ENCODE measurements at regions not wholly inside any gene's neighbourhood (a gene's known extent, or its start where the extent isn't known, plus 50 kb on each side); places are given as distances from the start of the nearest gene placed in this dataset.

- DNase-seq (ENCODE audit: insufficient read length, low spot score) (no peak), FAIRE-seq (no peak)
- TF ChIP-seq PAX5 (IDR thresholded peaks at IDR 0.05; ENCODE audit: insufficient read depth, low read length, severe bottlenecking) (no peak), POLR2A (IDR thresholded peaks at IDR 0.05; ENCODE audit: low read depth, low read length) (no peak), POLR2AphosphoS5 (IDR thresholded peaks at IDR 0.05; ENCODE audit: low read depth, low read length) (no peak), SPI1 (IDR thresholded peaks at IDR 0.05; ENCODE audit: low read depth, low read length) (no peak), TAF1 (IDR thresholded peaks at IDR 0.05; ENCODE audit: low read depth, low read length) (no peak)
These were observed 109.6 kb upstream of the ACTBL2 start for GRCh38 chr5:57592236-57592635.

GRCh38 chr5:57586649-57587048 is 104.0 kb upstream of the ACTBL2 start:
- FAIRE-seq (no peak), DNase-seq (ENCODE audit: insufficient read length, low spot score) (no peak)
- no peak for TF ChIP-seq POLR2A (IDR thresholded peaks at IDR 0.05; ENCODE audit: low read depth, low read length)
- TF ChIP-seq PAX5 (IDR thresholded peaks at IDR 0.05; ENCODE audit: insufficient read depth, low read length, severe bottlenecking), result no peak
- no peak for TF ChIP-seq POLR2AphosphoS5 (IDR thresholded peaks at IDR 0.05; ENCODE audit: low read depth, low read length)
- no peak for TF ChIP-seq TAF1 (IDR thresholded peaks at IDR 0.05; ENCODE audit: low read depth, low read length)
- TF ChIP-seq POU2F2 (IDR thresholded peaks at IDR 0.05; ENCODE audit: low read depth, low read length), result no peak
- TF ChIP-seq SPI1 (IDR thresholded peaks at IDR 0.05; ENCODE audit: low read depth, low read length), result no peak

- TF ChIP-seq TAF1 (IDR thresholded peaks at IDR 0.05; ENCODE audit: low read depth, low read length), result no peak
- TF ChIP-seq POLR2A (IDR thresholded peaks at IDR 0.05; ENCODE audit: low read depth, low read length), result no peak
- no peak for TF ChIP-seq PAX5 (IDR thresholded peaks at IDR 0.05; ENCODE audit: insufficient read depth, low read length, severe bottlenecking)
- no peak for TF ChIP-seq SPI1 (IDR thresholded peaks at IDR 0.05; ENCODE audit: low read depth, low read length)
- DNase-seq (ENCODE audit: insufficient read length, low spot score), result no peak
- FAIRE-seq, result no peak
These were observed 100.0 kb upstream of the ACTBL2 start for GRCh38 chr5:57582578-57583070.

GRCh38 chr5:57581772-57582171 is 99.2 kb upstream of the ACTBL2 start:
- FAIRE-seq (no peak), DNase-seq (ENCODE audit: insufficient read length, low spot score) (no peak)
- TF ChIP-seq PAX5 (IDR thresholded peaks at IDR 0.05; ENCODE audit: insufficient read depth, low read length, severe bottlenecking) (no peak), POLR2AphosphoS5 (IDR thresholded peaks at IDR 0.05; ENCODE audit: low read depth, low read length) (no peak), POU2F2 (IDR thresholded peaks at IDR 0.05; ENCODE audit: low read depth, low read length) (no peak), TAF1 (IDR thresholded peaks at IDR 0.05; ENCODE audit: low read depth, low read length) (no peak), POLR2A (IDR thresholded peaks at IDR 0.05; ENCODE audit: low read depth, low read length) (no peak), SPI1 (IDR thresholded peaks at IDR 0.05; ENCODE audit: low read depth, low read length) (no peak)

- no peak for DNase-seq (ENCODE audit: insufficient read length, low spot score)
- no peak for FAIRE-seq
- TF ChIP-seq POLR2A (IDR thresholded peaks at IDR 0.05; ENCODE audit: low read depth, low read length) (no peak), TAF1 (IDR thresholded peaks at IDR 0.05; ENCODE audit: low read depth, low read length) (no peak), POLR2AphosphoS5 (IDR thresholded peaks at IDR 0.05; ENCODE audit: low read depth, low read length) (no peak), POU2F2 (IDR thresholded peaks at IDR 0.05; ENCODE audit: low read depth, low read length) (no peak), PAX5 (IDR thresholded peaks at IDR 0.05; ENCODE audit: insufficient read depth, low read length, severe bottlenecking) (no peak), SPI1 (IDR thresholded peaks at IDR 0.05; ENCODE audit: low read depth, low read length) (no peak)
These were observed 98.6 kb upstream of the ACTBL2 start for GRCh38 chr5:57581222-57581621.

GRCh38 chr5:57577432-57578175 is 95.0 kb upstream of the ACTBL2 start:
- DNase-seq (ENCODE audit: insufficient read length, low spot score) (no peak), FAIRE-seq (no peak)
- TF ChIP-seq SPI1 (IDR thresholded peaks at IDR 0.05; ENCODE audit: low read depth, low read length) (peak; percentile 52), POLR2A (IDR thresholded peaks at IDR 0.05; ENCODE audit: low read depth, low read length) (no peak)

- TF ChIP-seq SPI1 (IDR thresholded peaks at IDR 0.05; ENCODE audit: low read depth, low read length), result no peak
- FAIRE-seq (no peak), DNase-seq (ENCODE audit: insufficient read length, low spot score) (no peak)
These were observed 93.7 kb upstream of the ACTBL2 start for GRCh38 chr5:57576317-57576716.

GRCh38 chr5:57575839-57576238 is 93.2 kb upstream of the ACTBL2 start:
- DNase-seq (ENCODE audit: insufficient read length, low spot score) (no peak), FAIRE-seq (no peak)
- TF ChIP-seq POLR2A (IDR thresholded peaks at IDR 0.05; ENCODE audit: low read depth, low read length) (no peak), POLR2AphosphoS5 (IDR thresholded peaks at IDR 0.05; ENCODE audit: low read depth, low read length) (no peak), POU2F2 (IDR thresholded peaks at IDR 0.05; ENCODE audit: low read depth, low read length) (no peak), TAF1 (IDR thresholded peaks at IDR 0.05; ENCODE audit: low read depth, low read length) (no peak), PAX5 (IDR thresholded peaks at IDR 0.05; ENCODE audit: insufficient read depth, low read length, severe bottlenecking) (no peak), SPI1 (IDR thresholded peaks at IDR 0.05; ENCODE audit: low read depth, low read length) (no peak)

- TF ChIP-seq POLR2A (IDR thresholded peaks at IDR 0.05; ENCODE audit: low read depth, low read length) (no peak), PAX5 (IDR thresholded peaks at IDR 0.05; ENCODE audit: insufficient read depth, low read length, severe bottlenecking) (no peak)
These were observed 89.8 kb upstream of the ACTBL2 start for GRCh38 chr5:57572461-57572860.

GRCh38 chr5:57569601-57570000 is 87.0 kb upstream of the ACTBL2 start:
- FAIRE-seq, result no peak
- TF ChIP-seq POU2F2 (IDR thresholded peaks at IDR 0.05; ENCODE audit: low read depth, low read length), result no peak
- no peak for TF ChIP-seq SPI1 (IDR thresholded peaks at IDR 0.05; ENCODE audit: low read depth, low read length)
- no peak for TF ChIP-seq POLR2AphosphoS5 (IDR thresholded peaks at IDR 0.05; ENCODE audit: low read depth, low read length)
- TF ChIP-seq PAX5 (IDR thresholded peaks at IDR 0.05; ENCODE audit: insufficient read depth, low read length, severe bottlenecking), result no peak
- TF ChIP-seq POLR2A (IDR thresholded peaks at IDR 0.05; ENCODE audit: low read depth, low read length), result no peak
- TF ChIP-seq TAF1 (IDR thresholded peaks at IDR 0.05; ENCODE audit: low read depth, low read length), result no peak
- no peak for DNase-seq (ENCODE audit: insufficient read length, low spot score)

More at GRCh38 chr5:57572461-57572860, 89.8 kb upstream of the ACTBL2 start:
- no peak for DNase-seq (ENCODE audit: insufficient read length, low spot score)
- FAIRE-seq, result no peak
